Vagina (tissue), 2 donors: ENCODE measurements at regions not wholly inside any gene's neighbourhood (a gene's known extent, or its start where the extent isn't known, plus 50 kb on each side); places are given as distances from the start of the nearest gene placed in this dataset.

ENCODE experiments used
- DNase-seq, 2 donors: peaks; one replicate each; pipeline ENCODE4 v3.0.0-alpha.2; 2017; ENCODE audit errors: extremely low spot score in 2 of 2
- H3K27ac ChIP-seq: fragments of 200-600 bp; sonication (generic); one replicate; pipeline ENCODE4 v1.5.1; 2019
- H3K27me3 ChIP-seq: fragments of 200-600 bp; sonication (generic); one replicate; pipeline ENCODE4 v1.5.1; 2019
- H3K36me3 ChIP-seq, 2 donors: fragments of 200-600 bp; sonication (generic); one replicate each; pipeline ENCODE4 v1.5.1; 2017 to 2019
- H3K4me1 ChIP-seq: fragments of 200-600 bp; sonication (generic); one replicate; pipeline ENCODE4 v1.5.1; 2019
- H3K4me3 ChIP-seq, 2 donors: fragments of 200-600 bp; sonication (generic); 1 replicate in 1 of 2; 2 replicates in 1 of 2; pipeline ENCODE4 v1.5.1; 2016 to 2019
- H3K9me3 ChIP-seq: fragments of 200-600 bp; sonication (generic); one replicate; pipeline ENCODE4 v1.5.1; 2019
- POLR2A ChIP-seq, 2 donors: fragments of 450-650 bp; IDR thresholded peaks; one replicate each; pipeline ENCODE4 v1.6.1; 2017; ENCODE audit warnings: antibody characterized with exemption in 2 of 2, mild to moderate bottlenecking in 2 of 2, moderate library complexity in 2 of 2
- POLR2AphosphoS5 ChIP-seq, 2 donors: sonication (generic); formaldehyde crosslinking; IDR thresholded peaks; one replicate each; pipeline ENCODE4 v1.9.0; 2017; ENCODE audit warnings: antibody characterized with exemption in 2 of 2, mild to moderate bottlenecking in 2 of 2, low read depth in 1 of 2; ENCODE audit not compliant: insufficient read depth in 1 of 2
- intact Hi-C: fragments of 100-400 bp; cut with DNase I; formaldehyde crosslinking; loops from one replicate; pipeline ENCODE4 v1.15.1; 2023
- TF ChIP-seq, protein P1 (sequence below), 3 experiments: fragments of 450-650 bp in 2 of 3; fragments of 200-600 bp in 1 of 3; sonication (generic) in 1 of 3; IDR thresholded peaks; one replicate each; pipeline ENCODE4 v1.5.1; 2017 to 2019; ENCODE audit warnings: antibody characterized with exemption in 3 of 3, mild to moderate bottlenecking in 2 of 3, moderate library complexity in 2 of 3

DNA sequence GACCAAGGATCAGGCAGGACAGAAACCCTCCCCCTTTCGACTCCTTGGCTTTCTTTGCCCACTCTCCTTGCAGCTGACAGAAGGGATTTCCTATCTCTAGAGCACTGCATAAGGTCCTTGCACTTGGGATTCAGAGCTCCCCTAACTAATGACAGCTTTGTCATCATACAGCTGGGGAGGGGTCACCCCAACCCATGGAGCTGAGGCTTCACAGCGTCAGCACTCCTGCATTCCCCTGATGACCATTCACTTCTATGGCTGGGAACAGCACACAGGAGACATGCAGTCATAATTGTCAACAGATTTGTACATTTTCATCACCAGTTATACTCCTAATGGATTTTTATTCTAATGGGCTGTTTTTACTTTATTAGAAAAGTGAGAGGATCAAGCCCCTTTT lies 161.7 kb upstream of the C1orf87 start:
- intact Hi-C loops: no loop called here
- no peak for DNase-seq
- no peaks in the 10 kb centered on the region for H3K36me3 ChIP-seq
- TF ChIP-seq POLR2A (IDR thresholded peaks at IDR 0.05) (no peak), POLR2AphosphoS5 (IDR thresholded peaks at IDR 0.05; ENCODE audit: insufficient read depth in 1 of 2, low read depth in 1 of 2) (no peak)
- TF ChIP-seq, protein P1, sequence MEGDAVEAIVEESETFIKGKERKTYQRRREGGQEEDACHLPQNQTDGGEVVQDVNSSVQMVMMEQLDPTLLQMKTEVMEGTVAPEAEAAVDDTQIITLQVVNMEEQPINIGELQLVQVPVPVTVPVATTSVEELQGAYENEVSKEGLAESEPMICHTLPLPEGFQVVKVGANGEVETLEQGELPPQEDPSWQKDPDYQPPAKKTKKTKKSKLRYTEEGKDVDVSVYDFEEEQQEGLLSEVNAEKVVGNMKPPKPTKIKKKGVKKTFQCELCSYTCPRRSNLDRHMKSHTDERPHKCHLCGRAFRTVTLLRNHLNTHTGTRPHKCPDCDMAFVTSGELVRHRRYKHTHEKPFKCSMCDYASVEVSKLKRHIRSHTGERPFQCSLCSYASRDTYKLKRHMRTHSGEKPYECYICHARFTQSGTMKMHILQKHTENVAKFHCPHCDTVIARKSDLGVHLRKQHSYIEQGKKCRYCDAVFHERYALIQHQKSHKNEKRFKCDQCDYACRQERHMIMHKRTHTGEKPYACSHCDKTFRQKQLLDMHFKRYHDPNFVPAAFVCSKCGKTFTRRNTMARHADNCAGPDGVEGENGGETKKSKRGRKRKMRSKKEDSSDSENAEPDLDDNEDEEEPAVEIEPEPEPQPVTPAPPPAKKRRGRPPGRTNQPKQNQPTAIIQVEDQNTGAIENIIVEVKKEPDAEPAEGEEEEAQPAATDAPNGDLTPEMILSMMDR (IDR thresholded peaks at IDR 0.05): no peak
- no peak overlapping the region for H3K4me3 ChIP-seq
- no peak overlapping the region for H3K27ac ChIP-seq
- no peaks in the 10 kb centered on the region for H3K27me3 ChIP-seq
- H3K4me1 ChIP-seq: no peaks in the 10 kb centered on the region
- no peaks in the 10 kb centered on the region for H3K9me3 ChIP-seq

DNA sequence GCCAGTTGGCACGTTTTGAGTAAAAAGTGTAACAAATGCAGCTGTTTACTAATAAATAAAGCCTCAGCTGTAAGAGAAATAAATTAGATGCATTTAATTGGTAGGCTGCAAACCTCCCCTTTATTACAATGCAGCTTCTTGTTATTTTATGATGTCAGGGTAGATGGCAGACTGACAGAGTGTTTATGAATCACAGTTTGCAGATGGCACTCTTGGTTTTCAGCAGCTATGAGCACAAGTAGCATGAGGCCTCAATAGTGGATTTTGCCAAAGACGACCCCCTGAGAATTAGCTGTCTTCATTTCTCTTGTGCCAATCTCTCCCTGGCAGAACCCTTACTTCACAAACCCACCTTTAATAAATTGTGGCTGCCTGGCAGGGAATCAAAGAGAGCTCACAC lies 161.2 kb upstream of the C1orf87 start:
- Histone ChIP-seq H3K4me3 (no peak overlapping the region), H3K4me1 (no peaks in the 10 kb centered on the region), H3K27me3 (no peaks in the 10 kb centered on the region), H3K36me3 (no peaks in the 10 kb centered on the region), H3K27ac (no peak overlapping the region), H3K9me3 (no peaks in the 10 kb centered on the region)
- intact Hi-C loops: no loop called here
- DNase-seq: no peak
- TF ChIP-seq POLR2AphosphoS5 (IDR thresholded peaks at IDR 0.05; ENCODE audit: insufficient read depth in 1 of 2, low read depth in 1 of 2): no peak
- TF ChIP-seq, protein P1 (IDR thresholded peaks at IDR 0.05): no peak
- TF ChIP-seq POLR2A (IDR thresholded peaks at IDR 0.05): no peak

DNA sequence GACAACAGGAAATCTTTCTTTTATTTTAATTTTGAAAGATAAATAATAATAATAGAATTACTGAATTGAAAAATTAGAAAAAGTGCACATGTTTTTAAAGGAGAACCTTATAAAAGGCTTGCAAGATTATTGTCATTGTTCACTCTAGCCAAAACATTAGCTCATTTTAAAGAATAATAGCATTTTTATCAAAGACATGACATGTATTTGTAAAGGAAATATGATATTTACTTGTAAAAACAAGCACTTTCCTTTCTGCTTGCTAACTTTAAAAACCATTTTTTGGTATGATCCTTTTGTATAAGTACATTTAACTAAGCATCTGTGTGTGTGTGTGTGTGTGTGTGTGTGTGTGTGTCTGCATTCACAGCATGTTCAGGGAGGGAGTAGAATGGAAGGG lies 156.3 kb upstream of the C1orf87 start:
- no peak for DNase-seq
- H3K27me3 ChIP-seq: no peaks in the 10 kb centered on the region

DNA sequence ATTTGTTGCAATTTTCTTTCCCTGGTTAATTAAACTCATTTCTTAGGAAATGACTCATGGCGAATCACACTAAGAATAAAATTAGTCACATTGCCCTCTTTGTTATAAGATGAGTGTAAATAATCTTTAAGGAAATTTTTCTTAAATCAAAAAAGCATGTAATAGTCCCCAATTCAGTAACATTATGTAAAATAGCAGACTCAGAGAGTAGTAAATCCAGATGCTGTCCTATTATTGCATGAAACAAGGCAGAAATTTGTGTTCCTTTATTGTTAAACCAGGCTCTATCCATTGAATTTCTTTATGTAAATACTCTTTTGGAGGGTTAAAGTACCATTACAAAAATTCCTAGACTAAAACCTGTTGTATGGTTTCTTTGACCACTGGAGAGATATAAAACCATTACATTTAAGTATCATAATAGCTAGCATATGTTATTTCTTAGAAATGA lies 154.5 kb upstream of the C1orf87 start:
- intact Hi-C loops: no loop called here
- H3K4me3 ChIP-seq: no peak overlapping the region
- TF ChIP-seq POLR2A (IDR thresholded peaks at IDR 0.05) (no peak), POLR2AphosphoS5 (IDR thresholded peaks at IDR 0.05; ENCODE audit: insufficient read depth in 1 of 2, low read depth in 1 of 2) (no peak)
- TF ChIP-seq, protein P1 (IDR thresholded peaks at IDR 0.05): no peak
- H3K27ac ChIP-seq: no peak overlapping the region
- no peaks in the 10 kb centered on the region for H3K27me3 ChIP-seq
- no peaks in the 10 kb centered on the region for H3K9me3 ChIP-seq
- DNase-seq: no peak
- no peaks in the 10 kb centered on the region for H3K4me1 ChIP-seq
- H3K36me3 ChIP-seq: no peaks in the 10 kb centered on the region

More for the DNA sequence above, 156.3 kb upstream of the C1orf87 start:
- TF ChIP-seq POLR2A (IDR thresholded peaks at IDR 0.05) (no peak), POLR2AphosphoS5 (IDR thresholded peaks at IDR 0.05; ENCODE audit: insufficient read depth in 1 of 2, low read depth in 1 of 2) (no peak)
- TF ChIP-seq, protein P1 (IDR thresholded peaks at IDR 0.05): no peak
- H3K36me3 ChIP-seq: no peaks in the 10 kb centered on the region
- H3K4me3 ChIP-seq: no peak overlapping the region
- no peaks in the 10 kb centered on the region for H3K4me1 ChIP-seq
- intact Hi-C loops: no loop called here
- H3K27ac ChIP-seq: no peak overlapping the region
- H3K9me3 ChIP-seq: no peaks in the 10 kb centered on the region

DNA sequence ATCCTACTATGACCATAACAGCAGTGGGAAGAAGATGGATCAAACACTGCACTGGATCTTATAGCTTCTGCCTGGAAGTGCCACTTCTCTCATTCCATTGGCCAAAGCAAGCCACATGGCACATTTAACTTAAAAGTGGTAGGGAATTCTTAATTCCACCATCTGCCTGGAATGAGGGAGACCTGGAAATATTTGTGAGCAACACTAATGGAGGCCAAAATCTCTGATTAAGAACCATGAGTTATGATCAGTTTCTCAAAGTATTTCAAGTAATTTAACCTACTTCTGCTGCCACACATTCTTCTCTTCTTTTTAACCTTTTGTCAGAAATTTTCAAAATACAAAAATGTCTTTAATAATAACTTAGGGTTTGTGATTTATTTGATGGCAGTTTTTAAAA lies 154.0 kb upstream of the C1orf87 start:
- intact Hi-C loops: no loop called here
- H3K27ac ChIP-seq: no peak overlapping the region
- no peaks in the 10 kb centered on the region for H3K27me3 ChIP-seq
- no peaks in the 10 kb centered on the region for H3K9me3 ChIP-seq
- DNase-seq: no peak
- TF ChIP-seq, protein P1 (IDR thresholded peaks at IDR 0.05): no peak
- TF ChIP-seq POLR2A (IDR thresholded peaks at IDR 0.05): no peak
- TF ChIP-seq POLR2AphosphoS5 (IDR thresholded peaks at IDR 0.05; ENCODE audit: insufficient read depth in 1 of 2, low read depth in 1 of 2): no peak
- no peaks in the 10 kb centered on the region for H3K4me1 ChIP-seq
- no peak overlapping the region for H3K4me3 ChIP-seq
- no peaks in the 10 kb centered on the region for H3K36me3 ChIP-seq
